HPDE6-E6E7 (cell line): ENCODE measurements at regions not wholly inside any gene's neighbourhood (a gene's known extent, or its start where the extent isn't known, plus 50 kb on each side); places are given as distances from the start of the nearest gene placed in this dataset.
A peak's percentile ranks its signal among the peaks of the same experiment; 100 is the strongest.

ENCODE experiments used
- DNase-seq: peaks from one replicate; pipeline ENCODE4 v3.0.0; 2011; ENCODE audit warnings: missing footprints; ENCODE audit errors: extremely low spot score

- DNase-seq: no peak
These were observed 56.3 kb upstream of the LNX1 start for GRCh38 chr4:53647547-53647946.

DNA sequence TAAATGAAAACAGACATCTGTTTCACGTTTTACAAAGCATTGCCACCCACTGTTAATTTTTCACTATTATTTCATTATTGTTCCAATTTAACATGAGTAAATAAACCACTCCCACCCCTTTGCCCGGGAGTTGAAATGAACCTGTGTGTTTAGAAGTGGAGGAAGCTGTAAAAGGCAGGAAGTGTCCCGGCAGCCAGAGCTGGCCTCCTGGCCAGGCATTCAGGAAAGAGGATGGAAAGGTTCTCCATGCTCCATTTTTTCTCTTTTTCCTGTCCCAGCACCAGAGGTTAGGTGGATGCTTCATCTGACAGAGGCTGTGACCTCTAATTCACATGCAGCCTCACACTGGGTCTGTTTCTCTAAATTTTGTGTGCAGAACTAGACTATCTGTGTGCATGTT is 55.5 kb upstream of the LNX1 start:
- DNase-seq: no peak

DNA sequence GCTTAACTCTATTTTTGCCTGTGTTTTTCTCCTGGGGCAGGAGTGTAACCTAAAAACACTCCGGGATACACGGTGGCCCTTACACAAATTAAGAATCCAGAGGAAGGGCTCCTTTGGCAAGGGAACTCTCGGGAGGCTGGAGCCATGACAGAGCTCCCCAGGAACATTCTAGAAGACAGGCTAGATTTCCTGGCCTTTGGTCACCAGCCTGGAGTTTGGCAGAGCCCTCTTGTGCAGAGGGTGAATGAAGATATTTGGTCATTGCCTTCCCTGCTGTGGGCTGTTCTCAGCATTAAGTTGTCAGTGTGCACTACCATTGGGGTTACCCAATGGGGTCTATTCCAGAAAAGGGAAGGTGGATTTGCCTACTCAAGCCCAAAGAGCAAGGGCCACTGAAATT is 53.8 kb upstream of the LNX1 start:
- DNase-seq: no peak

DNA sequence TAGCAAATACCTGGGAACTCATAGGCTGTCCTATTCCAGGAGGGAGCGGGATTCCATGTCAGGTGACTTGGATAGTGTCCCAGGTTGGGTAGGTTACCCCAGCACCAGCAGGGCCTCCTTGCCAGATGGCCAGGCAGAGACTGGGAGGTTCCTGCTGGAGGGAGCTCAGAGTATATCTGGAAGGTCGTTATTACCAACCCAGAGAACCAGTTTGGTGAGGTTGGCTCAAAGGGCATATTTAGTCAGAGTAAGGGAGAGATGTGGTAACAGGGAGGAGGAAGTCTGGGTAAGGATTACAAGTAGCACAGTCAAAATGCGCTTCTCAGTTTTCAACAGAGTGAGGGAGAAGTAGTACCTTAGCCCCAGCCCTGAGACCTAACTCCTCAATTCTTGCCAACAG is 53.3 kb upstream of the LNX1 start:
- peak; percentile 70 for DNase-seq
